Panc1 (cell line): ENCODE measurements at regions not wholly inside any gene's neighbourhood (a gene's known extent, or its start where the extent isn't known, plus 50 kb on each side); places are given as distances from the start of the nearest gene placed in this dataset.

Experiments
- ATAC-seq: fragments of 200-7000 bp; cut with Tn5 transposase; 2 replicates; pipeline ENCODE4 v1.9.1; 2020; ENCODE audit warnings: mild to moderate bottlenecking, moderate library complexity
- BruUV-seq: library from RNA; stranded (reverse); fragments of 400-500 nt; replicated peaks from 2 replicates; lab custom pipeline; 2021; lab: Mats Ljungman, UMichigan
- CTCF ChIA-PET: fragments of 300-600 bp; sonication (Branson Sonifier 250); formaldehyde crosslinking; loops from one replicate; lab custom pipeline; 2022; ENCODE audit warnings: antibody characterized with exemption; lab: Charles Lee
- POLR2A ChIA-PET: fragments of 300-600 bp; sonication (Branson Sonifier 250); formaldehyde crosslinking; loops from one replicate; lab custom pipeline; 2022; ENCODE audit warnings: antibody characterized with exemption; lab: Charles Lee
- DNase-seq: peaks from one replicate; pipeline ENCODE4 v3.0.0-alpha.2; 2010; ENCODE audit warnings: low read depth, low spot score
- H3K27ac ChIP-seq: 2 replicates; pipeline ENCODE4 v1.5.1; 2011; ENCODE audit warnings: mild to moderate bottlenecking, low read length, inconsistent platforms
- H3K27me3 ChIP-seq: fragments of 200-500 bp; sonication (Bioruptor generic); 2 replicates; pipeline ENCODE4 v1.6.0; 2014; ENCODE audit warnings: low read length, inconsistent platforms; ENCODE audit not compliant: control insufficient read depth, insufficient read depth
- H3K36me3 ChIP-seq: fragments of 200-500 bp; sonication (Bioruptor generic); 2 replicates; pipeline ENCODE4 v1.5.1; 2014; ENCODE audit warnings: inconsistent platforms, mild to moderate bottlenecking, low read length, moderate library complexity; ENCODE audit not compliant: control insufficient read depth, insufficient read depth
- H3K4me1 ChIP-seq: 2 replicates; pipeline ENCODE4 v1.5.1; 2011; ENCODE audit warnings: inconsistent platforms, mild to moderate bottlenecking, low read length, moderate library complexity; ENCODE audit not compliant: control insufficient read depth, insufficient read depth
- H3K4me3 ChIP-seq, 2 experiments: 2 replicates each; pipeline ENCODE4 v1.5.1; 2011 to 2012; ENCODE audit warnings: low read depth in 2 of 2, low read length in 2 of 2, mild to moderate bottlenecking in 2 of 2, inconsistent platforms in 1 of 2, moderate library complexity in 1 of 2
- H3K9me3 ChIP-seq: fragments of 200-500 bp; sonication (Bioruptor generic); 2 replicates; pipeline ENCODE4 v1.5.1; 2014; ENCODE audit warnings: low read depth, mild to moderate bottlenecking, inconsistent platforms, low read length, moderate library complexity; ENCODE audit not compliant: control insufficient read depth, insufficient read depth
- CTCF ChIP-seq: fragments of 450-650 bp; IDR thresholded peaks from 2 replicates; pipeline ENCODE4 v1.5.1; 2017; ENCODE audit warnings: mild to moderate bottlenecking
- POLR2AphosphoS5 ChIP-seq: IDR thresholded peaks from 2 replicates; pipeline ENCODE4 v1.6.1; 2012; ENCODE audit warnings: mild to moderate bottlenecking, low read depth, low read length, moderate library complexity
- REST ChIP-seq, 2 experiments: IDR thresholded peaks; 2 replicates each; pipeline ENCODE4 v1.6.1; 2011 to 2012; ENCODE audit warnings: low read depth in 2 of 2, control low read depth in 1 of 2, low read length in 1 of 2, mild to moderate bottlenecking in 1 of 2, moderate library complexity in 1 of 2; ENCODE audit not compliant: insufficient read depth in 1 of 2
- SIN3A ChIP-seq: IDR thresholded peaks from 2 replicates; pipeline ENCODE4 v1.6.1; 2012; ENCODE audit warnings: low read depth, mild to moderate bottlenecking, low read length, moderate library complexity, borderline replicate concordance; ENCODE audit not compliant: insufficient read depth
- TCF7L2 ChIP-seq: IDR thresholded peaks from 2 replicates; pipeline ENCODE4 v1.6.1; 2011; ENCODE audit warnings: mild to moderate bottlenecking, low read depth, low read length, inconsistent platforms
- in situ Hi-C: cut with HindIII; loops from 2 replicates; pipeline ENCODE4 v1.10.0; 2016; ENCODE audit warnings: low sequenced_read_pairs, low pct_unique_long_range_greater_than_20kb
- intact Hi-C: fragments of 100-400 bp; cut with micrococcal nuclease; formaldehyde crosslinking; loops from one replicate; pipeline ENCODE4 v1.10.0; 2022; ENCODE audit not compliant: unreplicated experiment

- no peaks in the 10 kb centered on the region for H3K27me3 ChIP-seq
- no peak for TF ChIP-seq CTCF
- no peak for TF ChIP-seq REST (IDR thresholded peaks at IDR 0.05; ENCODE audit: insufficient read depth in 1 of 2, low read depth in 2 of 2, low read length in 1 of 2)
- TF ChIP-seq TCF7L2 = no peak
- TF ChIP-seq SIN3A = no peak
- TF ChIP-seq POLR2AphosphoS5 = no peak
- ChIA-PET CTCF (no interaction called here), POLR2A (no interaction called here)
- H3K36me3 ChIP-seq = no peaks in the 10 kb centered on the region
- H3K4me3 ChIP-seq = no peak overlapping the region
- H3K27ac ChIP-seq = no peak overlapping the region
- BruUV-seq = no TSS peak
- H3K4me1 ChIP-seq = no peaks in the 10 kb centered on the region
- no peaks in the 10 kb centered on the region for H3K9me3 ChIP-seq
- DNase-seq (no peak), ATAC-seq (no peak)
- in situ Hi-C loops (no loop called here), intact Hi-C loops (no loop called here)
Observed at GRCh38 chr2:37425408-37425807, 81.0 kb downstream of the QPCT start.

- no peak overlapping the region for H3K4me3 ChIP-seq
- H3K27me3 ChIP-seq = no peaks in the 10 kb centered on the region
- H3K9me3 ChIP-seq = no peaks in the 10 kb centered on the region
- no TSS peak for BruUV-seq
- ChIA-PET CTCF (no interaction called here), POLR2A (no interaction called here)
- no peak for TF ChIP-seq REST (IDR thresholded peaks at IDR 0.05; ENCODE audit: insufficient read depth in 1 of 2, low read depth in 2 of 2, low read length in 1 of 2)
- intact Hi-C loops = no loop called here
- no peaks in the 10 kb centered on the region for H3K4me1 ChIP-seq
- no peak overlapping the region for H3K27ac ChIP-seq
- H3K36me3 ChIP-seq = no peaks in the 10 kb centered on the region
- ATAC-seq (no peak), DNase-seq (no peak)
- in situ Hi-C loops = no loop called here
Observed at GRCh38 chr2:37427241-37427640, 82.8 kb downstream of the QPCT start.
